ENCODE measurements at regions not wholly inside any gene's neighbourhood (a gene's known extent, or its start where the extent isn't known, plus 50 kb on each side); places are given as distances from the start of the nearest gene placed in this dataset.

DNA sequence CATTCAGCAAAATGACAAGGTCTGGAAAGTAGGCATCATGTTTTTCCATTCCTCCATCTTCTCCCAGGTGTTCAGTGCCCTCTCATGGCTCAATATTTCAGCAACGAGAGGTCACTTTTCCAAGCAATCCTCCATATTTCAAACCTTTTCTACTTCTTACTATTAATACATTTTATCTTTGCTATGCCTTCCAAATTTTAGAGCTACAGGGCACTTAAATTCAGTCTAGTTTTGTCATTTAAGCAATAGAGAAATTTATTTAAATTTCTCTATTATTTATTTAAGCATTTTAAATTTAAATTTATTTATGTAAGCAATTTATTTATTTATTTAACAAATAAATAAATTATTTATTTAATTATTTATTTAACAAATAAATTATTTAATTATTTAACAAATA, 305.1 kb upstream of the ANXA10 start:
- Histone ChIP-seq H3K9me1 (ENCODE audit: control insufficient read depth, extremely low read depth, insufficient read depth, low read length) (no peaks in the 10 kb centered on the region), H3K27me3 (ENCODE audit: control insufficient read depth, extremely low read depth, insufficient read depth, low read length) (no peaks in the 10 kb centered on the region), H3K9ac (ENCODE audit: control insufficient read depth, extremely low read depth, insufficient read depth, low read length) (no peak overlapping the region), H3K27ac (ENCODE audit: control insufficient read depth, insufficient read depth, low read length) (no peak overlapping the region), H3K4me2 (ENCODE audit: control insufficient read depth, extremely low read depth, insufficient read depth, low read depth, low read length) (no peak overlapping the region), H3K9me3 (ENCODE audit: control insufficient read depth, low read depth, low read length) (no peaks in the 10 kb centered on the region), H4K20me1 (ENCODE audit: control insufficient read depth, extremely low read depth, insufficient read depth, low read length) (no peaks in the 10 kb centered on the region), H3K79me2 (ENCODE audit: control insufficient read depth, insufficient read depth, low read length) (no peaks in the 10 kb centered on the region), H3K4me1 (ENCODE audit: control insufficient read depth, extremely low read depth, insufficient read depth, low read length) (no peaks in the 10 kb centered on the region), H3K36me3 (ENCODE audit: control insufficient read depth in 2 of 2, extremely low read depth in 1 of 2, insufficient read depth in 2 of 2, low read length in 2 of 2) (no peaks in the 10 kb centered on the region), H2AFZ (ENCODE audit: control insufficient read depth, low read length) (no peak overlapping the region), H3K4me3 (ENCODE audit: control insufficient read depth in 2 of 3, extremely low read depth in 1 of 3, insufficient read depth in 2 of 3, low read depth in 1 of 3, low read length in 3 of 3) (no peak overlapping the region)
- FAIRE-seq (no peak), DNase-seq (ENCODE audit: low read depth, low spot score) (no peak)
- dilution Hi-C loops (cut with MboI; ENCODE audit: extremely low pct_ligation_motif_present, low sequenced_read_pairs): no loop called here
- TF ChIP-seq EZH2 (IDR thresholded peaks at IDR 0.05; ENCODE audit: low read length): no peak

- H3K36me3 ChIP-seq (ENCODE audit: control insufficient read depth in 2 of 2, extremely low read depth in 1 of 2, insufficient read depth in 2 of 2, low read length in 2 of 2): no peaks in the 10 kb centered on the region
- H3K27me3 ChIP-seq (ENCODE audit: control insufficient read depth, extremely low read depth, insufficient read depth, low read length): no peaks in the 10 kb centered on the region
- TF ChIP-seq, protein P1, sequence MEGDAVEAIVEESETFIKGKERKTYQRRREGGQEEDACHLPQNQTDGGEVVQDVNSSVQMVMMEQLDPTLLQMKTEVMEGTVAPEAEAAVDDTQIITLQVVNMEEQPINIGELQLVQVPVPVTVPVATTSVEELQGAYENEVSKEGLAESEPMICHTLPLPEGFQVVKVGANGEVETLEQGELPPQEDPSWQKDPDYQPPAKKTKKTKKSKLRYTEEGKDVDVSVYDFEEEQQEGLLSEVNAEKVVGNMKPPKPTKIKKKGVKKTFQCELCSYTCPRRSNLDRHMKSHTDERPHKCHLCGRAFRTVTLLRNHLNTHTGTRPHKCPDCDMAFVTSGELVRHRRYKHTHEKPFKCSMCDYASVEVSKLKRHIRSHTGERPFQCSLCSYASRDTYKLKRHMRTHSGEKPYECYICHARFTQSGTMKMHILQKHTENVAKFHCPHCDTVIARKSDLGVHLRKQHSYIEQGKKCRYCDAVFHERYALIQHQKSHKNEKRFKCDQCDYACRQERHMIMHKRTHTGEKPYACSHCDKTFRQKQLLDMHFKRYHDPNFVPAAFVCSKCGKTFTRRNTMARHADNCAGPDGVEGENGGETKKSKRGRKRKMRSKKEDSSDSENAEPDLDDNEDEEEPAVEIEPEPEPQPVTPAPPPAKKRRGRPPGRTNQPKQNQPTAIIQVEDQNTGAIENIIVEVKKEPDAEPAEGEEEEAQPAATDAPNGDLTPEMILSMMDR (optimal IDR thresholded peaks at IDR 0.05 in 1 of 3, IDR thresholded peaks at IDR 0.05 in 1 of 3, conservative IDR thresholded peaks at IDR 0.05 in 1 of 3; ENCODE audit: extremely low read depth in 1 of 3, insufficient read depth in 2 of 3, low read length in 3 of 3): no peak
- TF ChIP-seq EZH2 (IDR thresholded peaks at IDR 0.05; ENCODE audit: low read length): no peak
- no peaks in the 10 kb centered on the region for H3K79me2 ChIP-seq (ENCODE audit: control insufficient read depth, insufficient read depth, low read length)
- DNase-seq (ENCODE audit: low read depth, low spot score): no peak
- no peak overlapping the region for H3K9ac ChIP-seq (ENCODE audit: control insufficient read depth, extremely low read depth, insufficient read depth, low read length)
- no peaks in the 10 kb centered on the region for H3K9me3 ChIP-seq (ENCODE audit: control insufficient read depth, low read depth, low read length)
- no peak overlapping the region for H3K27ac ChIP-seq (ENCODE audit: control insufficient read depth, insufficient read depth, low read length)
- dilution Hi-C loops (cut with MboI; ENCODE audit: extremely low pct_ligation_motif_present, low sequenced_read_pairs): no loop called here
- FAIRE-seq: no peak
- H3K4me2 ChIP-seq (ENCODE audit: control insufficient read depth, extremely low read depth, insufficient read depth, low read depth, low read length): no peak overlapping the region
- H3K9me1 ChIP-seq (ENCODE audit: control insufficient read depth, extremely low read depth, insufficient read depth, low read length): no peaks in the 10 kb centered on the region
- H2AFZ ChIP-seq (ENCODE audit: control insufficient read depth, low read length): no peak overlapping the region
- no peak overlapping the region for H3K4me3 ChIP-seq (ENCODE audit: control insufficient read depth in 2 of 3, extremely low read depth in 1 of 3, insufficient read depth in 2 of 3, low read depth in 1 of 3, low read length in 3 of 3)
- H3K4me1 ChIP-seq (ENCODE audit: control insufficient read depth, extremely low read depth, insufficient read depth, low read length): no peaks in the 10 kb centered on the region
- no peaks in the 10 kb centered on the region for H4K20me1 ChIP-seq (ENCODE audit: control insufficient read depth, extremely low read depth, insufficient read depth, low read length)
Observed at GRCh38 chr4:167802463-167803212, 289.7 kb upstream of the ANXA10 start.

GRCh38 chr4:167811958-167812357, 280.4 kb upstream of the ANXA10 start:
- H2AFZ ChIP-seq (ENCODE audit: control insufficient read depth, low read length): no peak overlapping the region
- H3K79me2 ChIP-seq (ENCODE audit: control insufficient read depth, insufficient read depth, low read length): no peaks in the 10 kb centered on the region
- no peak for DNase-seq (ENCODE audit: low read depth, low spot score)
- no peaks in the 10 kb centered on the region for H3K4me1 ChIP-seq (ENCODE audit: control insufficient read depth, extremely low read depth, insufficient read depth, low read length)
- no peaks in the 10 kb centered on the region for H3K27me3 ChIP-seq (ENCODE audit: control insufficient read depth, extremely low read depth, insufficient read depth, low read length)
- TF ChIP-seq EZH2 (IDR thresholded peaks at IDR 0.05; ENCODE audit: low read length): no peak
- TF ChIP-seq, protein P1 (optimal IDR thresholded peaks at IDR 0.05 in 1 of 3, IDR thresholded peaks at IDR 0.05 in 1 of 3, conservative IDR thresholded peaks at IDR 0.05 in 1 of 3; ENCODE audit: extremely low read depth in 1 of 3, insufficient read depth in 2 of 3, low read length in 3 of 3): no peak
- no peak for FAIRE-seq
- H3K9me1 ChIP-seq (ENCODE audit: control insufficient read depth, extremely low read depth, insufficient read depth, low read length): no peaks in the 10 kb centered on the region
- dilution Hi-C loops (cut with MboI; ENCODE audit: extremely low pct_ligation_motif_present, low sequenced_read_pairs): no loop called here
- H3K9me3 ChIP-seq (ENCODE audit: control insufficient read depth, low read depth, low read length): no peaks in the 10 kb centered on the region
- no peak overlapping the region for H3K27ac ChIP-seq (ENCODE audit: control insufficient read depth, insufficient read depth, low read length)
- no peak overlapping the region for H3K9ac ChIP-seq (ENCODE audit: control insufficient read depth, extremely low read depth, insufficient read depth, low read length)
- no peaks in the 10 kb centered on the region for H4K20me1 ChIP-seq (ENCODE audit: control insufficient read depth, extremely low read depth, insufficient read depth, low read length)
- H3K4me3 ChIP-seq (ENCODE audit: control insufficient read depth in 2 of 3, extremely low read depth in 1 of 3, insufficient read depth in 2 of 3, low read depth in 1 of 3, low read length in 3 of 3): no peak overlapping the region
- no peak overlapping the region for H3K4me2 ChIP-seq (ENCODE audit: control insufficient read depth, extremely low read depth, insufficient read depth, low read depth, low read length)
- H3K36me3 ChIP-seq (ENCODE audit: control insufficient read depth in 2 of 2, extremely low read depth in 1 of 2, insufficient read depth in 2 of 2, low read length in 2 of 2): no peaks in the 10 kb centered on the region

All from keratinocyte (primary cell).